Neural progenitor cell (in vitro differentiated cells): ENCODE measurements at regions not wholly inside any gene's neighbourhood (a gene's known extent, or its start where the extent isn't known, plus 50 kb on each side); places are given as distances from the start of the nearest gene placed in this dataset.

Source experiments
- DNase-seq: peaks from one replicate; pipeline ENCODE4 v3.0.0-alpha.2; 2016; ENCODE audit warnings: low spot score
- H2AFZ ChIP-seq: fragments of 200-600 bp; sonication (generic); replicated peaks from 2 replicates; pipeline ENCODE4 v1.6.1; 2016; ENCODE audit warnings: antibody characterized with exemption
- H3F3A ChIP-seq: fragments of 200-600 bp; sonication (generic); 2 replicates; pipeline ENCODE4 v1.6.1; 2016; ENCODE audit warnings: antibody characterized with exemption, low read depth
- H3K27ac ChIP-seq: fragments of 200-600 bp; sonication (generic); 2 replicates; pipeline ENCODE4 v1.5.1; 2016; ENCODE audit warnings: mild to moderate bottlenecking
- H3K27me3 ChIP-seq: fragments of 200-600 bp; sonication (generic); 2 replicates; pipeline ENCODE4 v1.6.1; 2016; ENCODE audit warnings: mild to moderate bottlenecking, moderate library complexity
- H3K36me3 ChIP-seq: fragments of 200-600 bp; sonication (generic); 2 replicates; pipeline ENCODE4 v1.5.1; 2016
- H3K4me1 ChIP-seq: fragments of 200-600 bp; sonication (generic); 2 replicates; pipeline ENCODE4 v1.6.1; 2016; ENCODE audit warnings: mixed run types
- H3K4me2 ChIP-seq: fragments of 200-600 bp; sonication (generic); 2 replicates; pipeline ENCODE4 v1.6.1; 2016
- H3K4me3 ChIP-seq: fragments of 200-600 bp; sonication (generic); 2 replicates; pipeline ENCODE4 v1.5.1; 2016
- H3K79me2 ChIP-seq: fragments of 200-600 bp; sonication (generic); 2 replicates; pipeline ENCODE4 v1.6.1; 2016; ENCODE audit warnings: low read depth
- H3K9ac ChIP-seq: fragments of 200-600 bp; sonication (generic); 2 replicates; pipeline ENCODE4 v1.6.1; 2016
- H3K9me3 ChIP-seq: fragments of 200-600 bp; sonication (generic); 2 replicates; pipeline ENCODE4 v1.5.1; 2016; ENCODE audit warnings: low read depth
- H4K20me1 ChIP-seq: fragments of 200-600 bp; sonication (generic); 2 replicates; pipeline ENCODE4 v1.6.1; 2016; ENCODE audit warnings: low read depth
- H3K27ac Mint-ChIP-seq: 3 replicates; pipeline ENCODE4 v1.8.0; 2021; ENCODE audit warnings: mixed read lengths
- H3K27me3 Mint-ChIP-seq: 2 replicates; pipeline ENCODE4 v1.8.0; 2022; ENCODE audit warnings: low read depth, mild to moderate bottlenecking, inconsistent platforms, moderate library complexity, mixed read lengths; ENCODE audit not compliant: insufficient read depth
- H3K36me3 Mint-ChIP-seq: 3 replicates; pipeline ENCODE4 v1.8.0; 2021; ENCODE audit warnings: mixed read lengths
- H3K4me1 Mint-ChIP-seq: 3 replicates; pipeline ENCODE4 v1.8.0; 2021; ENCODE audit warnings: mixed read lengths
- H3K4me3 Mint-ChIP-seq: 3 replicates; pipeline ENCODE4 v1.8.0; 2021; ENCODE audit warnings: mild to moderate bottlenecking, moderate library complexity, mixed read lengths
- H3K9me3 Mint-ChIP-seq: 3 replicates; pipeline ENCODE4 v1.8.0; 2020; ENCODE audit warnings: mixed read lengths
- EZH2 ChIP-seq: fragments of 200-600 bp; sonication (generic); IDR thresholded peaks from 2 replicates; pipeline ENCODE4 v1.6.1; 2017; ENCODE audit warnings: antibody characterized with exemption, mild to moderate bottlenecking, moderate library complexity
- EZH2phosphoT487 ChIP-seq: fragments of 200-600 bp; sonication (generic); IDR thresholded peaks from 2 replicates; pipeline ENCODE4 v1.6.1; 2017; ENCODE audit warnings: antibody characterized with exemption
- TF ChIP-seq, protein P1 (sequence below): fragments of 200-600 bp; sonication (generic); IDR thresholded peaks from 2 replicates; pipeline ENCODE4 v1.5.1; 2017; ENCODE audit warnings: antibody characterized with exemption, mild to moderate bottlenecking

DNA sequence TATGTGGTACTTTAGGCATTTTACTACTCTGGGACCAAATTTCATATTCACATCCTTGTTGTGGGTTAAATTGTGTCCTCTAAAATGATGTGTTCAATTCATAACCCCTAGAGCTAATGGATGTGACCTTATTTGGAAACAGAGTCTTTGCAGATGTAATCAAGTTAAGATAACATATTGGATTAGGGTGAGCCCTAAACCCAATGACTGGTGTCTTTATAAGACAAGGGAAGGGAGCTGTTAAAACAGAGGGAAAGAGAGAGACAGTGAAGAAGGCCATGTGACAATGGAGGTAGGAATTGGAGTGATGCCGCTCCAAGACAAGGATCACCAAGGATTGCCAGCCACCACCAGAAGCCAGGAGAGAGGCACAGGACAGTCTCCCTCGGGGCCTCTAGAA, 220.0 kb downstream of the ADGRG6 start:
- H3K4me1 Mint-ChIP-seq = no peaks in the 10 kb centered on the region
- Histone ChIP-seq H4K20me1 (no peaks in the 10 kb centered on the region), H3K4me2 (no peak overlapping the region), H2AFZ (no peak overlapping the region), H3K79me2 (no peaks in the 10 kb centered on the region), H3K9ac (no peak overlapping the region), H3F3A (no peaks in the 10 kb centered on the region), H3K4me1 (no peaks in the 10 kb centered on the region), H3K27ac (no peak overlapping the region), H3K36me3 (no peaks in the 10 kb centered on the region), H3K4me3 (no peak overlapping the region), H3K27me3 (no peaks in the 10 kb centered on the region), H3K9me3 (no peaks in the 10 kb centered on the region)
- no peak overlapping the region for H3K4me3 Mint-ChIP-seq
- no peaks in the 10 kb centered on the region for H3K9me3 Mint-ChIP-seq
- no peak for DNase-seq
- H3K27me3 Mint-ChIP-seq = no peaks in the 10 kb centered on the region
- TF ChIP-seq, protein P1, sequence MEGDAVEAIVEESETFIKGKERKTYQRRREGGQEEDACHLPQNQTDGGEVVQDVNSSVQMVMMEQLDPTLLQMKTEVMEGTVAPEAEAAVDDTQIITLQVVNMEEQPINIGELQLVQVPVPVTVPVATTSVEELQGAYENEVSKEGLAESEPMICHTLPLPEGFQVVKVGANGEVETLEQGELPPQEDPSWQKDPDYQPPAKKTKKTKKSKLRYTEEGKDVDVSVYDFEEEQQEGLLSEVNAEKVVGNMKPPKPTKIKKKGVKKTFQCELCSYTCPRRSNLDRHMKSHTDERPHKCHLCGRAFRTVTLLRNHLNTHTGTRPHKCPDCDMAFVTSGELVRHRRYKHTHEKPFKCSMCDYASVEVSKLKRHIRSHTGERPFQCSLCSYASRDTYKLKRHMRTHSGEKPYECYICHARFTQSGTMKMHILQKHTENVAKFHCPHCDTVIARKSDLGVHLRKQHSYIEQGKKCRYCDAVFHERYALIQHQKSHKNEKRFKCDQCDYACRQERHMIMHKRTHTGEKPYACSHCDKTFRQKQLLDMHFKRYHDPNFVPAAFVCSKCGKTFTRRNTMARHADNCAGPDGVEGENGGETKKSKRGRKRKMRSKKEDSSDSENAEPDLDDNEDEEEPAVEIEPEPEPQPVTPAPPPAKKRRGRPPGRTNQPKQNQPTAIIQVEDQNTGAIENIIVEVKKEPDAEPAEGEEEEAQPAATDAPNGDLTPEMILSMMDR = no peak
- H3K27ac Mint-ChIP-seq = no peak overlapping the region
- H3K36me3 Mint-ChIP-seq = no peaks in the 10 kb centered on the region

DNA sequence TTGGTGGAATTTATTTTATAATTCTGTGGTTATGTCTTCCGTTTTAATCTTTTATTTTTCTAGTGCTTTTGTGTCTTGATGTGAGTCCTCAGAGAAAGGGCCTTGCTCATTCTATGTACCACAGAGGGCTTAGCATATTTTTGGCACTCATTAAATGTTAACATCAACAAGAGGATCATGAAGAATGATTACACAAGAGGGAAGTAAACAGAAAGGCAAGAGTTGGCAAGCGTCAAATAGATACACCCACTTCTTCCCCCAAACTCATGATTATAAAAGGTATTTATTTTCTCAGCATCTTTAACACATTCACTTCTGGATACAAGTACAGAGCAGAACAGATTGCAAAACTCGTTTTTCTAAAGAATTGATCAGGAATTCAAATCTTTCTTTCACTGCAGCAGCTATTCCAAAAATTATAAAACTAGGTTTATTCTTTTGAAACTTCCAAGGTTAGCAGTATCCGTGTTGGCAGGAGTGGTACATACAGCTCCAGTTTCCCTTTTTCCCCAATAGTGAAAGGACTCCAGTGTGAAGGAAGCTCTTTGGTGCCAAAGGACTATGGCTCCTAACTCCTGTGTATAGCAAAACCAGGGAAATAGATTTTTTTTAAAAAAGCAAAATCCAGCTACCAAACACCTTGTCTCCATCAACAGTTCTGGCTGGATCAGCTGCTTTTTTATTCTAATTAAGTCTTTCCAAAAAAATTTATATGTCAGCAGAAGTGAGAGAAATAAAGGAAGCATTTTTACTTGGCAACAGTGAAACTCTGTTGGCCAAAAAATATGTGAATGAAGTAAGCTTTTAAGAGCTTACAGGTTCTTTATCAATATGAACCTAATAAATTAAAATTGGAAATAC, 221.9 kb downstream of the ADGRG6 start:
- H3K9ac ChIP-seq = no peak overlapping the region
- H3K27ac Mint-ChIP-seq = no peak overlapping the region
- no peaks in the 10 kb centered on the region for H3K27me3 ChIP-seq
- H3K9me3 ChIP-seq = no peaks in the 10 kb centered on the region
- DNase-seq = no peak
- H3K27ac ChIP-seq = no peak overlapping the region
- H2AFZ ChIP-seq = no peak overlapping the region
- no peaks in the 10 kb centered on the region for H3K36me3 Mint-ChIP-seq
- H3K4me1 Mint-ChIP-seq = no peaks in the 10 kb centered on the region
- H3F3A ChIP-seq = no peaks in the 10 kb centered on the region
- no peak overlapping the region for H3K4me2 ChIP-seq
- H3K36me3 ChIP-seq = no peaks in the 10 kb centered on the region
- TF ChIP-seq, protein P1 = no peak
- TF ChIP-seq EZH2 (no peak), EZH2phosphoT487 (no peak)
- H3K27me3 Mint-ChIP-seq = no peaks in the 10 kb centered on the region
- H3K79me2 ChIP-seq = no peaks in the 10 kb centered on the region
- no peaks in the 10 kb centered on the region for H4K20me1 ChIP-seq
- H3K4me1 ChIP-seq = no peaks in the 10 kb centered on the region
- no peaks in the 10 kb centered on the region for H3K9me3 Mint-ChIP-seq
- no peak overlapping the region for H3K4me3 Mint-ChIP-seq
- no peak overlapping the region for H3K4me3 ChIP-seq

DNA sequence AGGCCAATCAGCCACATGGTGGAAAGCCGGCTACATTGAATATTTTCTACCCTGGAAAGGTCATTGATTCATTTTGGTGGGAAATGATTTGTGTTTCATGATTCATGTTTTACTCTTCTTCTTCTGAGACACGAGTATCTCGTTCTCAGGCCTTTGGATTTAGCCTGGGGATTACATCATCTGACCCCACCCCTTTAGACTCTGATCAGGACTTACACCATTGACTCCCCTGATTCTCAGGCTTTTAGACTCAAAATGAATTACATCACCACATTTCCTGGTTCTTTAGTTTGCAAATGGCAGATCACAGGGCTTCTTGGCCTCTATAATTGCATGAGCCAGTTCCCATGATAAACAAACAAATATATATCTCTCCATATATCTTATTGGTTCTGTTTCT, 228.8 kb downstream of the ADGRG6 start:
- Histone ChIP-seq H3K27me3 (no peaks in the 10 kb centered on the region), H4K20me1 (no peaks in the 10 kb centered on the region), H3K9ac (no peak overlapping the region), H3K4me3 (no peak overlapping the region), H3K79me2 (no peaks in the 10 kb centered on the region), H2AFZ (no peak overlapping the region), H3F3A (no peaks in the 10 kb centered on the region), H3K4me2 (no peak overlapping the region), H3K27ac (no peak overlapping the region), H3K4me1 (no peaks in the 10 kb centered on the region), H3K36me3 (no peaks in the 10 kb centered on the region), H3K9me3 (no peaks in the 10 kb centered on the region)
- Mint-ChIP-seq H3K36me3 (no peaks in the 10 kb centered on the region), H3K9me3 (peaks cover 6% of the 10 kb centered on the region), H3K4me3 (no peak overlapping the region), H3K4me1 (no peaks in the 10 kb centered on the region), H3K27ac (no peak overlapping the region), H3K27me3 (no peaks in the 10 kb centered on the region)
- TF ChIP-seq EZH2phosphoT487 = no peak
- TF ChIP-seq, protein P1 = no peak
- TF ChIP-seq EZH2 = no peak
- DNase-seq = no peak
